HepG2 (cell line): ENCODE measurements at regions not wholly inside any gene's neighbourhood (a gene's known extent, or its start where the extent isn't known, plus 50 kb on each side); places are given as distances from the start of the nearest gene placed in this dataset.

Experiments
- CHD4 ChIP-seq: fragments of 200-600 bp; sonication (generic); IDR thresholded peaks from 2 replicates; pipeline ENCODE4 v1.7.0; 2017; ENCODE audit warnings: mild to moderate bottlenecking, low read length, borderline replicate concordance
- JUNB ChIP-seq: sonication (generic); formaldehyde crosslinking; IDR thresholded peaks from 2 replicates; pipeline ENCODE4 v1.8.0; 2022; ENCODE audit warnings: missing genetic modification reagents, mild to moderate bottlenecking, borderline replicate concordance
- POLR2A ChIP-seq, 2 experiments: IDR thresholded peaks; 2 replicates each; pipeline ENCODE4 v1.6.1; 2011; ENCODE audit warnings: low read depth in 2 of 2, low read length in 2 of 2, mild to moderate bottlenecking in 1 of 2, moderate library complexity in 1 of 2; ENCODE audit not compliant: insufficient read depth in 1 of 2
- UBTF ChIP-seq: sonication (generic); formaldehyde crosslinking; IDR thresholded peaks from 2 replicates; pipeline ENCODE4 v1.4.0; 2020; ENCODE audit warnings: mild to moderate bottlenecking, missing genetic modification reagents
- ZNF350 ChIP-seq: sonication (generic); formaldehyde crosslinking; IDR thresholded peaks from 2 replicates; pipeline ENCODE4 v1.4.0; 2020; ENCODE audit warnings: mild to moderate bottlenecking, low read depth, missing genetic modification reagents, borderline replicate concordance
- ZNF547 ChIP-seq: sonication (generic); formaldehyde crosslinking; IDR thresholded peaks from 2 replicates; pipeline ENCODE4 v1.5.1; 2020; ENCODE audit warnings: mild to moderate bottlenecking, missing genetic modification reagents
- ZZZ3 ChIP-seq: sonication (generic); formaldehyde crosslinking; IDR thresholded peaks from 2 replicates; pipeline ENCODE4 v1.4.0; 2020; ENCODE audit warnings: missing genetic modification reagents, mild to moderate bottlenecking, borderline replicate concordance
- TF ChIP-seq, protein P1 (sequence below): IDR thresholded peaks from 2 replicates; pipeline ENCODE4 v1.6.1; 2018; ENCODE audit warnings: missing genetic modification reagents

DNA sequence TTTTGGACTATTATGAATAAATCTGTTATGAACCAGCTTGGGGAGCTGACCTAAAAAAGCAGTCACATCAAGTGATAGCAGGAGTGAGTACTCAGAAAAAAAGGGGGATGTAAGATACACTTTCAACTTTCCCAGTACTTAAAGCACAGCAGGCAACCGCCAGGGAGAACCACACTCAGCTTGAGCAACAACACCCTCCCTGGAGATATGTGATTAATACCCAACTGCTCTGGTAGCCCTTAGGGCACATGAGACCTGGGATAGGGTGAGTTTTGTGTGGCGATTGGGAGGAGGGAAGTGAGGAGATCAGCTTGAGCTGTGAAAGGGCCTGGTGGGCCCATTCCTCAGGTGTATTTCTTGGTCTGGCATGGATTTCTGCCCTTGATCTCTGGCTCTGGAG, 220.3 kb upstream of the SFRP2 start:
- TF ChIP-seq CHD4 (no peak), JUNB (no peak), UBTF (CRISPR knock-in tag) (no peak), POLR2A (IDR thresholded peaks at IDR 0.05; ENCODE audit: insufficient read depth in 1 of 2, low read depth in 2 of 2, low read length in 2 of 2) (no peak), ZZZ3 (no peak), ZNF547 (no peak), ZNF350 (no peak)
- TF ChIP-seq, protein P1, sequence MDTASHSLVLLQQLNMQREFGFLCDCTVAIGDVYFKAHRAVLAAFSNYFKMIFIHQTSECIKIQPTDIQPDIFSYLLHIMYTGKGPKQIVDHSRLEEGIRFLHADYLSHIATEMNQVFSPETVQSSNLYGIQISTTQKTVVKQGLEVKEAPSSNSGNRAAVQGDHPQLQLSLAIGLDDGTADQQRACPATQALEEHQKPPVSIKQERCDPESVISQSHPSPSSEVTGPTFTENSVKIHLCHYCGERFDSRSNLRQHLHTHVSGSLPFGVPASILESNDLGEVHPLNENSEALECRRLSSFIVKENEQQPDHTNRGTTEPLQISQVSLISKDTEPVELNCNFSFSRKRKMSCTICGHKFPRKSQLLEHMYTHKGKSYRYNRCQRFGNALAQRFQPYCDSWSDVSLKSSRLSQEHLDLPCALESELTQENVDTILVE (CRISPR knock-in tag), result no peak
